Stomach (tissue), 4 donors: ENCODE measurements at regions not wholly inside any gene's neighbourhood (a gene's known extent, or its start where the extent isn't known, plus 50 kb on each side); places are given as distances from the start of the nearest gene placed in this dataset.

Source experiments
- EP300 ChIP-seq: sonication (generic); formaldehyde crosslinking; IDR thresholded peaks from one replicate; pipeline ENCODE4 v1.6.1; 2017; ENCODE audit warnings: antibody characterized with exemption
- POLR2A ChIP-seq, 4 donors: fragments of 450-650 bp; IDR thresholded peaks; one replicate each; pipeline ENCODE4 v1.6.1; 2016; ENCODE audit warnings: antibody characterized with exemption in 4 of 4, control low read depth in 2 of 4, mild to moderate bottlenecking in 1 of 4, moderate library complexity in 1 of 4
- POLR2AphosphoS5 ChIP-seq, 3 donors: sonication (generic); formaldehyde crosslinking; IDR thresholded peaks; one replicate each; pipeline ENCODE4 v1.6.1; 2016; ENCODE audit warnings: antibody characterized with exemption in 3 of 3
- TF ChIP-seq, protein P1 (sequence below), 7 experiments: fragments of 450-650 bp in 4 of 7; fragments of 200-600 bp in 3 of 7; sonication (generic) in 3 of 7; IDR thresholded peaks; one replicate each; pipeline ENCODE4 v1.5.1; 2016 to 2019; ENCODE audit warnings: antibody characterized with exemption in 7 of 7, control low read depth in 2 of 7, mild to moderate bottlenecking in 1 of 7

DNA sequence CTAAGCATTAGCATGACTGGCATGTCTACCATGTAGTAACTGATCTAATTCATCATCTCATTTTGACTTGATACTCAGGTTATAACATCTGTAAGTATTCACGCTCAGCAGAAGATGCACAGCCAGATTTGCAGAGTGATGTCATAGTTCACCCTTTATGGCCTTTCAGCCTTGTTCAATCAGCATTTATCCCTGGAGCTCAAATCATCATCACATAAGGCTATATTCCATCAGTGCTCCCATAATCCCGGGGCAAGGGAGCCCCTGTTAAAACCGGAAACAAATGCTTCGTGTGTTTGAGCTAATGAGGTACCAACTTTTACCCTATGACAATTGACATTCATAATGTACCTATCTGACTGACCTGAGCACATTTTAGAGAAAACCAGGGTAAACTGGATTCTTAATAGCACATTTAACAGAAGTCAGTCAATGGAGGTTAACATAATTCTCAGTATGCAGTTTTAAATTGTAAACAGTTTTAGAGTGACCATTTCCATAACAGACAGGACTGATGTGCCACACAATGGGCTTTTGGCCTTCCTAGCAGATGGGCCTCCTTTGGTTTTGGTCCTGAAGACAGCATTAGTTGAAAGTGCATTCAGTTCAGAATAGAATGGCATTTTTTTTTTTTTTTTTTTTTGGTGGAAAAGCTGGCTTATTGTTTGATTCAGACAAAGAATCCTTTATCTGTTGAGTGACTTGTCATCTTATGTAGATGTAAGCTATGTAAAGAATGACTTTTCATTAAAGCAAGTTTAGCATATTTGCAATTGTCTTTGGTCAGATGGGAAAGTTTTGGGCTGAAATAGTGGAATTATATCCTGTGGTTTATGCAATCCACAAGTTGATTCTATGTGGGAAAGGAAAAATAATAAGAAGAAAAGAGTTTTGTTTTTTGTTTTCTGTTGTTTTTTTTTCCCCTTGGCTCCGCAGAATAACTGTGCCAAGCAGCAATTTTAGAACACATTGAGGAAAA lies 866.0 kb upstream of the ACVR2A start:
- TF ChIP-seq, protein P1, sequence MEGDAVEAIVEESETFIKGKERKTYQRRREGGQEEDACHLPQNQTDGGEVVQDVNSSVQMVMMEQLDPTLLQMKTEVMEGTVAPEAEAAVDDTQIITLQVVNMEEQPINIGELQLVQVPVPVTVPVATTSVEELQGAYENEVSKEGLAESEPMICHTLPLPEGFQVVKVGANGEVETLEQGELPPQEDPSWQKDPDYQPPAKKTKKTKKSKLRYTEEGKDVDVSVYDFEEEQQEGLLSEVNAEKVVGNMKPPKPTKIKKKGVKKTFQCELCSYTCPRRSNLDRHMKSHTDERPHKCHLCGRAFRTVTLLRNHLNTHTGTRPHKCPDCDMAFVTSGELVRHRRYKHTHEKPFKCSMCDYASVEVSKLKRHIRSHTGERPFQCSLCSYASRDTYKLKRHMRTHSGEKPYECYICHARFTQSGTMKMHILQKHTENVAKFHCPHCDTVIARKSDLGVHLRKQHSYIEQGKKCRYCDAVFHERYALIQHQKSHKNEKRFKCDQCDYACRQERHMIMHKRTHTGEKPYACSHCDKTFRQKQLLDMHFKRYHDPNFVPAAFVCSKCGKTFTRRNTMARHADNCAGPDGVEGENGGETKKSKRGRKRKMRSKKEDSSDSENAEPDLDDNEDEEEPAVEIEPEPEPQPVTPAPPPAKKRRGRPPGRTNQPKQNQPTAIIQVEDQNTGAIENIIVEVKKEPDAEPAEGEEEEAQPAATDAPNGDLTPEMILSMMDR (IDR thresholded peaks at IDR 0.05): no peak
- TF ChIP-seq POLR2A (IDR thresholded peaks at IDR 0.05) (no peak), POLR2AphosphoS5 (IDR thresholded peaks at IDR 0.05) (no peak), EP300 (no peak)
